Large intestine (tissue), 3 donors: ENCODE measurements at regions not wholly inside any gene's neighbourhood (a gene's known extent, or its start where the extent isn't known, plus 50 kb on each side); places are given as distances from the start of the nearest gene placed in this dataset.

Experiments
- DNase-seq, 2 donors: peaks; one replicate each; pipeline versions ENCODE4 v3.0.0 to v3.0.0-alpha.2; 2013
- H3K27ac ChIP-seq: one replicate; pipeline ENCODE4 v1.5.1; 2013; ENCODE audit warnings: low read length
- H3K27me3 ChIP-seq: 2 replicates; pipeline ENCODE4 v1.6.1; 2013; ENCODE audit warnings: low read length; ENCODE audit not compliant: control insufficient read depth, insufficient read depth
- H3K36me3 ChIP-seq: 2 replicates; pipeline ENCODE4 v1.6.1; 2013; ENCODE audit warnings: low read length; ENCODE audit not compliant: control insufficient read depth, insufficient read depth
- H3K4me1 ChIP-seq: one replicate; pipeline ENCODE4 v1.6.1; 2013; ENCODE audit warnings: low read length; ENCODE audit not compliant: control insufficient read depth, insufficient read depth
- H3K4me3 ChIP-seq: one replicate; pipeline ENCODE4 v1.5.1; 2013; ENCODE audit warnings: low read length
- H3K9me3 ChIP-seq: one replicate; pipeline ENCODE4 v1.6.1; 2013; ENCODE audit warnings: mild to moderate bottlenecking, low read depth, low read length, moderate library complexity; ENCODE audit not compliant: control insufficient read depth
- WGBS: methylation state at CpG from one replicate; pipeline ENCODE4 v1.1.5; 2013; ENCODE audit warnings: low lambda C conversion rate; ENCODE audit not compliant: insufficient coverage; 5-methylcytosine and 5-hydroxymethylcytosine counted together

DNA sequence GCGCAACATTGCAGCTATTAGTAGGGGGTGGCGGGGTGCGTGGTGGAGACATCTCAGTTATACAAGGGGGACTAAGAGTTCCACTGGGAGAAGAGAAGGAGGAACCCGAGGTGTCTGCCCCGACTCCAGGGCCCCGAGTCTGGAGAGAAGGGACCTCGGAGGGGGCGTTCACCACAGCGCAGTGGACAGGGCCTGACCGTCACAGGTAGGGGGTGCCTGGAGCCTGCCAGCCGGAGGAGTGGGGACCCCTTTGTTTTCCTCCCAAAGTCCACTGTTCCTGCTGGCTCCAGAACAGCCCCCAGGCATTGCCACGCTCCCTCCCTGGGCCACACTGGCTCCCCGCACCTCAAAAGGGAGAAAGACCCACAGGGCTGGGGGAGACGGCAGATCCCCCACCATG lies 175.9 kb upstream of the TNRC6C start:
- DNase-seq, result no peak
- no peaks in the 10 kb centered on the region for H3K4me1 ChIP-seq
- no CpG with 5 or more reads among the region's 14 CpGs for WGBS
- no peak overlapping the region for H3K27ac ChIP-seq
- no peak overlapping the region for H3K4me3 ChIP-seq
- no peaks in the 10 kb centered on the region for H3K9me3 ChIP-seq
- H3K27me3 ChIP-seq, result peaks cover 27% of the 10 kb centered on the region
- H3K36me3 ChIP-seq, result no peaks in the 10 kb centered on the region

DNA sequence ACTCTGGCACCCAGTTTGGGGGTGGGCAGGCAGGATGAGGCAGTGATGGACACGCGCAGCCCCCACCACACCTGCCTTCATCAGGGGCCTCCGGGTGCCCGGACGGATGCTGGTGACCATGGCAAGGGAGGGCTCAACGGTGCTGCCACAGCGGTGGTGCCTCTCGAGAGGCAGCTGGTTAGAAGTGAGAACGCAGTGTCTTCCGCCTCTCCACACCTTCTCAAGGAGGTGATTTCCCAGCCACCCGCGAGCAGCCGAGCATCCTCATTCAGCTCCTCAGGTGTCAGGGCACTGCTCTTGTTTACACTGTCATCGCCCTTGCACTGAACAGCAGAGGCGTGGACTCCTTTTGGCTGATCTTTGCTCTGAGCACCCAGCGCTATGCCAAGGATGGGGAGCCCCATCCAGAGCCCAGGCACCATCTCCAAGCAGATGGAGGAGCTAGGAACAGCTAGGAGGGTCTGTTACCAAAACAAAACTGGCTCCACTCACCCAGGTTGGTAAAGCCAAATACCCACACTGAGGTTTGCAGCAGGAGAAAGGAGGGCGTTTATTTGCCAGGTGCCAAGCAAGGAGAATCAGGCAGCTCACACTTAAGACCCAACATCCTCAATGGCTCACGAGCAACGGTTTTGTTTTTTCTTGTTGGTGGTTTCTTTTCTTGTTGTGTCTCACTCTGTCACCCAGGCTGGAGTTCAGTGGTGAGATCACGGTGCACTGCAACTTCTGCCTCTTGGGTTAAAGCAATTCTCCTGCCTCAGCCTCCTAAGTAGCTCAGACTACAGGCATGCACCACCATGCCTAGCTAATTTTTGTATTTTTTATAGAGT lies 174.3 kb upstream of the TNRC6C start:
- no CpG with 5 or more reads among the region's 20 CpGs for WGBS
- DNase-seq, result no peak
- Histone ChIP-seq H3K4me3 (no peak overlapping the region), H3K9me3 (no peaks in the 10 kb centered on the region), H3K27me3 (peaks cover 35% of the 10 kb centered on the region), H3K36me3 (no peaks in the 10 kb centered on the region), H3K4me1 (no peaks in the 10 kb centered on the region), H3K27ac (no peak overlapping the region)

DNA sequence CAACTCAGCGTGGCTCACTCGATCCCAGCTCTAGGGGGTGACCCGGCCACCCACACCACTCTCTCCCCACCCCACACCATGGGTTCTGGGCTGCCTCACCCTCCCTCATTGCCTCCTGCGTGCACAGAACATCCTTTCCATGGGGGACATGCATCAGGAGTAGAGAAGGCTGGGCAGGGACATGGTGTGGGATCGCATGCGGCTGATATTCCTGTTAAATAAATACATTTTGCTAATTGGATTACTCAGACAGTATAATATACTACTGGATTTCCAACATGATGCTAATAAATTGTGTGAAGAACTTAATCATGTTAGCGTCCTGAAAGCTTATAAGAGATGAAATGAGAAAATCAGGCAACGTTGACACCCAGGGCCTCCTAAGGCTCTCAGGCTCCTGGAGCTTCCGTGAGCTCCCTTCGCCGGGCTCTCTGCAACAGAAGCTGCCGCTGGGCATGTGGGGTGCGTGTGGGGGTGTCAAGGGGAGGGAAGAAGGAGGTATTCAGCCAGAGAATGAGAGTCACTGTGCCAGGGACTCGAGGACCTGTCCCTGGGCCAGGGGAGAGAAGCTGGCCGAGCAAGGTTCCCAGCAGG lies 173.1 kb upstream of the TNRC6C start:
- H3K36me3 ChIP-seq, result no peaks in the 10 kb centered on the region
- no CpG with 5 or more reads among the region's 15 CpGs for WGBS
- H3K27me3 ChIP-seq, result peaks cover 44% of the 10 kb centered on the region
- H3K27ac ChIP-seq, result no peak overlapping the region
- no peak for DNase-seq
- no peaks in the 10 kb centered on the region for H3K4me1 ChIP-seq
- no peak overlapping the region for H3K4me3 ChIP-seq
- no peaks in the 10 kb centered on the region for H3K9me3 ChIP-seq

DNA sequence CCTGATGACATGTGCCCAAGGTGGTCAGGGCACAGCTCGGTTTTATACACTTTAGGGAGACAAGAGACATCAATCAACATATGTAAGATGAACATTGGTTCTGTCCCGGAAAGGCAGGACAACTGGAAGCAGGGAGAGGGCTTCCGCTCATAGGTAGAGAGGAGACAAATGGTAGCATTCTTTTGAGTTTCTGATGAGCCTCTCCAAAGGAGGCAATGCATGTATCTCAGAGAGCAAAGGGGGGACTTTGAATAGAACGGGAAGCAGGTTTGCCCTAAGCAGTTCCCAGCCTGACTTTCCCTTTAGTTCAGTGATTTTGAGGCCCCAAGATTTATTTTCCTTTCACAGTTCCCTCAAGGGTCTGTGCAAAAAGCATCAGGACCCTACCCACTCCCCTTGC lies 172.4 kb upstream of the TNRC6C start:
- DNase-seq, result no peak
- H3K4me1 ChIP-seq, result no peaks in the 10 kb centered on the region
- no peaks in the 10 kb centered on the region for H3K36me3 ChIP-seq
- WGBS, result no CpG with 5 or more reads among the region's 4 CpGs
- no peak overlapping the region for H3K27ac ChIP-seq
- peaks cover 46% of the 10 kb centered on the region for H3K27me3 ChIP-seq
- no peak overlapping the region for H3K4me3 ChIP-seq
- no peaks in the 10 kb centered on the region for H3K9me3 ChIP-seq

DNA sequence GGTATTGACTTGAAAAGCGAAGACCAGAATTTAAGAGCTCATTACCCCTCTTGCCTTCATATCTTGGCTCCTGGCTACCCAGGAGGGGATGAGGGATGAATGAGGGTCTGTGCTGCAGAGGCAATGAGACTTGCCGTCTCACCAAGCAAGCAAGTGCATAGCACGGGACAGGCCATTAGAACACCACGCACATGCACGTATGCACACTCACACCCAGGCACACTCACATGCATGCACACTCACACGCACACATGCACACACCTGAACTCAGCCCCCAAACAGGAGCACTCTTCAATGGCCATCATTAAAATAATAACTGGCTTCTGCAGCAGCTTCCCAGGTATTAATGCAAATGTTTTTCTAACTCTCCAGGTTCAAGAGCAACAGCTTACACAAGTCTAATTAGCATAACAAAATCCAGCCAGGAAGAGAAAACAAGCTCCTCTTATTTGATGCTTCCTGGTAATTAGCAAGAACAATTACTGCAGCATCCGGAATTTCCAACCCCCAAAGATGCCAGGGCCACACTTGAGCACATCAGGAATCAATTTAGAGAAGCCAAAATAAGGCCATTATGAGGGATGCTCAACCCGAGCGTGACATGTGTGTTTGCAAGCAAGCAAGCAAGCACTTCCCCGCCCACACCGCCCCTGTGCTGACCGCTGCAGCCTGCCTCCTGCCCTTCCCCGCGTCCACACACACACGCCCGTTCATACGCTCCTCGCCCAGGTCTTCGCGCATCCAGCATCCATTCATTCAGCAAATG lies 171.6 kb upstream of the TNRC6C start:
- WGBS, result 10% methylated on average over 2 of the region's 20 CpGs
- Histone ChIP-seq H3K4me1 (no peaks in the 10 kb centered on the region), H3K27ac (no peak overlapping the region), H3K9me3 (no peaks in the 10 kb centered on the region), H3K27me3 (peaks cover 46% of the 10 kb centered on the region), H3K4me3 (no peak overlapping the region), H3K36me3 (no peaks in the 10 kb centered on the region)
- no peak for DNase-seq

DNA sequence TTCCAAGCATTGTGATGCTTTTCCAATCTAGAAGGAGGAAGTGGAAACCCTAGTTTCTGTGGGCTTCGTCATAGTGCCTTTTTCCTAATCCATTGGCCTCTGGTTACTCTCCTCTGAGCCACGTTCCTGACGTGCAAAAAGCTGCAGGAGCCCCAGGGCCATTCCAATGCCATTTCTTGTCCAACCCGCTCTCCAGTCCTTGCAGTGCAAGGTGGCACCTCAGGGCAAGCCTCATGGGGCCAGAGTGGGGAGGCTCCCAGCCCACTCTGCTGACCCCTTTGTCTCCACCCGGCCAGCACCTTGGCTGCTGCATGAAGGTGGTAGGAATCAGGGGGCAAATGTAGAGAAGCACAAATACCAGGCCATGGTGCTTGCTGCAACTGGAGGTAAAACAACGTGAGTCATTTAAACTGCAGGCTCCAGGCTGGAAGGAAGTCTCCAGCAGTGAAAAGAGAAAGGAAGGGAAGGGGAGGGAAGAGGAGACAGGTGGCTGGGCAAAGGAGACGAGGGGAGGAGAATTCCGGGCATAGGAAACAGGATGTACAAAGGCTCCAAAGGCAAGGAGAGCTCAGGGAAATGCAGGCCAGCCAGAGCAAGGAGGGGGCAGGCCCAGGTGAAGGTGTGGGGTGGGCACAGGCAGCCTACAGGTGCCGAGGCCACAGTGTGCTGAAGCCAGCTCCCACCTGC lies 168.2 kb upstream of the TNRC6C start:
- no peaks in the 10 kb centered on the region for H3K9me3 ChIP-seq
- H3K36me3 ChIP-seq, result no peaks in the 10 kb centered on the region
- H3K27me3 ChIP-seq, result peaks cover 59% of the 10 kb centered on the region
- WGBS, result 52% methylated on average over 2 of the region's 9 CpGs
- no peaks in the 10 kb centered on the region for H3K4me1 ChIP-seq
- DNase-seq, result no peak
- H3K27ac ChIP-seq, result no peak overlapping the region
- H3K4me3 ChIP-seq, result no peak overlapping the region

DNA sequence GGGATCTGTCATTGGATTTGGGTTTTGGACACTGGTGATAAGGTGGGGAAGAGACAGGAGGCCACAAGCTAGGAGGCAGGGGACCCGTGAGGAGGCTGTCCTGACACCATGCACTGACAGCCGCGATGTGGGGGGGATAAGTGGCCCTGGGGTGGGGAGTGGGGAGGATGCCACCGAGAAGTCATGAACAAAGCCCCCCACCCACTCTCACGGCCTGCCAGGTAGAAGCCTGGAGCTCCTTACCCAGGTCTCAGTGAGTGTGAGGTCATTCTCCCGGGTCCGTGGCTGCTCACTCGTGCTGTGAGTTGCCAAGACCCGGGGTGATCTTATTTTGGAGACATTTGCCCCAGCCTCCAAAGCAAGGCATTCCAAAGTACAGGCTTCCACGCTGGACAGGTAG lies 165.9 kb upstream of the TNRC6C start:
- Histone ChIP-seq H3K9me3 (no peaks in the 10 kb centered on the region), H3K27ac (no peak overlapping the region), H3K4me1 (no peaks in the 10 kb centered on the region), H3K36me3 (no peaks in the 10 kb centered on the region), H3K27me3 (peaks cover 46% of the 10 kb centered on the region), H3K4me3 (no peak overlapping the region)
- no CpG with 5 or more reads among the region's 10 CpGs for whole genome bisulfite sequencing
- DNase-seq, result no peak

DNA sequence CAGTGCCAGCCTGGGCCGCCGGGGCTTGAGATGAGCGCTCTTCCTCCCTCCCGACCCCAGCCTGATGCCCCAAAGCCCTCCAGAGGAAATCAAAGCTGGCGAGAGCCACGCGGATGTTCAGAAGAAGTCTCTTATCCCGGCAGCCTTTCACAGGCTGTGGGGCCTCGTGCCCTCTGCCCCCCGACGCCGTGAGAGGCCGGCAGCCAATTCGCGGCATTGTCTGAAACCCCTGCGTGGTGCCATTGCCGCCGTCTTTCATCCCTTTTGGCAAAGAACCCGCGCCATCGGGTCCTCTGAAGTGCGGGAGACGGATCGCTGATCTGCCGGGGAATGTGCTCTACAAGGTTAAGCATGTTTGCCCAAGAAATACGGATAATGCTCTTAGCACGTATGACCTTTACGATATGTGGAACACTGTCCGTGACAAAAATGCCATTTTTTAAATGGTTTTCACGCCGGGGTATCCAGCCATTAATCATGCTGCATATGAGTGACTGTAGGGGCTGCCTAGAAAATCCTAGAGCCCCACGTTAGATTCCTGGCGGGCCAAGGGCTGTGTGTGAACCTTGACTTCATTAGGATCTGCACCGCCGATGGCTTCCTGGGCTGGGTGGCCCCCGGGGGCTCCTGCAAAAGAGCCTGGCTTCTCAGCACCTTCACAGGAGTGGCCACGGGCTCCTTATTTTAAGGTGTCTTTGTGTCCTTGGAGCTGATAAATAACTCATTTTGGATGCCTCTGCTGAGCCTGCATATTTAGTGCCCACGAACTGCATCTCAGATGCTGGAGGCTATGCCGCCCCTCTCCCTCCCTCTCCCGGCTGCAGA lies 165.1 kb upstream of the TNRC6C start:
- no peaks in the 10 kb centered on the region for H3K36me3 ChIP-seq
- no peak overlapping the region for H3K4me3 ChIP-seq
- no peaks in the 10 kb centered on the region for H3K4me1 ChIP-seq
- H3K27ac ChIP-seq, result no peak overlapping the region
- H3K9me3 ChIP-seq, result no peaks in the 10 kb centered on the region
- no peak for DNase-seq
- 70% methylated on average over 2 of the region's 40 CpGs for WGBS
- peaks cover 46% of the 10 kb centered on the region for H3K27me3 ChIP-seq

DNA sequence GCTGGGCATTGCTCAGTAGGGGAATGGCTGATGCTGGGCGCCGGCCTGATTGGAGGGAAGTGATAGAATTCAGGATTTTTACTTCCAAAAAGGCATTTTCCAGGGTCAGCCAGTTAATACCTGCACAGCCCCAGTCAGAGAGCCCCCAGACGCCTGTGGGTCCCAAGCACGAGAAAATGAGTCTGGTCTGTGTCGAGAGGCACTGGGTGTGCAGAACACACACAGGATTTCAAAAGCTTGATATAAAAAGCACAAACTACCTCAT lies 164.6 kb upstream of the TNRC6C start:
- peaks cover 46% of the 10 kb centered on the region for H3K27me3 ChIP-seq
- H3K4me3 ChIP-seq, result no peak overlapping the region
- no peaks in the 10 kb centered on the region for H3K9me3 ChIP-seq
- no peak overlapping the region for H3K27ac ChIP-seq
- WGBS, result no CpG with 5 or more reads among the region's 5 CpGs
- no peak for DNase-seq
- no peaks in the 10 kb centered on the region for H3K4me1 ChIP-seq
- no peaks in the 10 kb centered on the region for H3K36me3 ChIP-seq

DNA sequence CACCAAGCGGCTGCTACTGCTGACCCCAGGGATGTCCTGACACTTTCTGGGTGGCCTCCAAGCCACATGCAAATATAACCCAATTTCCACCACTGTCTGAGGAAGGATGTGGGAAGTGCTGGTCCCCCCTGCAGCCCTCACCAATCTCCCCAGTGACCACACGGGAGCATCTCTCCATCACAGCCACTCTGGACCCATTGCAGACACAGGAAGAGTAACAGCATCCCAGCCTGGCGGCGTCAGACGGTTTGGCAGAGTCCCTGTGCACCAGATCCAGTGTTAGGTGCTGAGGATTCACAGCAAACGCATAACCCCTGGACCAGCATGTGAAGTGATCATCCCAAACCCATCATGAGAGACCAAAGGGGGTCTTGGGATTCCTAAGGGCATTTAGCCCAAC lies 163.7 kb upstream of the TNRC6C start:
- no peak for DNase-seq
- 40% methylated on average over 1 of the region's 6 CpGs for WGBS
- H3K27me3 ChIP-seq, result peaks cover 45% of the 10 kb centered on the region
- H3K4me1 ChIP-seq, result no peaks in the 10 kb centered on the region
- H3K36me3 ChIP-seq, result no peaks in the 10 kb centered on the region
- H3K27ac ChIP-seq, result no peak overlapping the region
- no peak overlapping the region for H3K4me3 ChIP-seq
- H3K9me3 ChIP-seq, result no peaks in the 10 kb centered on the region
